ENCODE measurements at regions not wholly inside any gene's neighbourhood (a gene's known extent, or its start where the extent isn't known, plus 50 kb on each side); places are given as distances from the start of the nearest gene placed in this dataset.
"Not testable (repeated sequence)": the region's sequence is repeated elsewhere in the genome, so short reads cannot be mapped to it uniquely, and the experiment has no call there.

DNA sequence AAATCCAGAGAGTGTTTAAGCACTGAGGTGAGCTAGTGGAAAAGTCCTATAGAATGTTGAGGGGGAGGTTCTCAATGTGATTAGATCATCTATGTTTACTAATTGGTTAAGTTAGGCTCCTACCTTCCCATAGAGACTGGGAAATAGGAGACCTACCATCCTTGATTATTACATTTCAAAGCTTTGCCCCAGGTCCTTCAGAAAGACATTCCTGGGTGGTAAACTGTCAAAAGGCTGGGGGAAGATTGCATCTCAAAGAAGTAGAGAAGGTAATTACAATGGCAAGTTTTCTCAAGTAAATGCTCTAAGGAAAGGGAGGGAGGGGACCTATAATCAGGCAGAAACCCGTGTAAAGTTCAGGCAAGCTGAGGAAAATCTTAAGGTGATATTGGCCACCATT is 247.8 kb upstream of the SMIM30 start:
- ChIA-PET POLR2A (no interaction called here), CTCF (no interaction called here)
- no peaks in the 10 kb centered on the region for H3K9me3 ChIP-seq (ENCODE audit: control insufficient read depth, insufficient read depth, low read length)
- DNase-seq (ENCODE audit: low read depth, low spot score): no peak
- H3K27ac ChIP-seq (ENCODE audit: low read depth, low read length): no peak overlapping the region
- H3K27me3 ChIP-seq (ENCODE audit: control insufficient read depth, insufficient read depth, low read length): no peaks in the 10 kb centered on the region
- H3K4me3 ChIP-seq (ENCODE audit: low read depth, low read length): no peak overlapping the region
- TF ChIP-seq, protein P1, sequence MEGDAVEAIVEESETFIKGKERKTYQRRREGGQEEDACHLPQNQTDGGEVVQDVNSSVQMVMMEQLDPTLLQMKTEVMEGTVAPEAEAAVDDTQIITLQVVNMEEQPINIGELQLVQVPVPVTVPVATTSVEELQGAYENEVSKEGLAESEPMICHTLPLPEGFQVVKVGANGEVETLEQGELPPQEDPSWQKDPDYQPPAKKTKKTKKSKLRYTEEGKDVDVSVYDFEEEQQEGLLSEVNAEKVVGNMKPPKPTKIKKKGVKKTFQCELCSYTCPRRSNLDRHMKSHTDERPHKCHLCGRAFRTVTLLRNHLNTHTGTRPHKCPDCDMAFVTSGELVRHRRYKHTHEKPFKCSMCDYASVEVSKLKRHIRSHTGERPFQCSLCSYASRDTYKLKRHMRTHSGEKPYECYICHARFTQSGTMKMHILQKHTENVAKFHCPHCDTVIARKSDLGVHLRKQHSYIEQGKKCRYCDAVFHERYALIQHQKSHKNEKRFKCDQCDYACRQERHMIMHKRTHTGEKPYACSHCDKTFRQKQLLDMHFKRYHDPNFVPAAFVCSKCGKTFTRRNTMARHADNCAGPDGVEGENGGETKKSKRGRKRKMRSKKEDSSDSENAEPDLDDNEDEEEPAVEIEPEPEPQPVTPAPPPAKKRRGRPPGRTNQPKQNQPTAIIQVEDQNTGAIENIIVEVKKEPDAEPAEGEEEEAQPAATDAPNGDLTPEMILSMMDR (IDR thresholded peaks at IDR 0.05; ENCODE audit: low read depth, low read length): no peak

DNA sequence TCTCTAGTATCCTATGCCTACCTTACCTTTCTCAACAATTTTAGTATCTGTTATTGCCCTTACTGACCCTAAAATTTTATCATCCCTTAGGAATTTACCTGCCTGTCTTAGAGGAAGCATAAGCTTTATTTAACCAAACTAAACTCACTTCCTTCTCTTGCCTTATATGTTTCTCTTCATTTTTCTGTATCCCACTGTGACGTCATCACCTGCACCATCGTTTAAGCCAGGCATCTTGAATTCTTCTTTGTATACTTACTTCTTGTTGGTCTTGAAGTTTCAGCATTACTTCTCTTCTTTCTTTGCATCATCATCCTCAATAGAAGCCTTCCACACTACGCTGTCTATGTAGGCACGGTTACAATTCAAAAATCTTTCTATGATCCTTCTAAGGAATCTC is 231.0 kb upstream of the SMIM30 start:
- TF ChIP-seq, protein P1 (IDR thresholded peaks at IDR 0.05; ENCODE audit: low read depth, low read length): no peak
- Histone ChIP-seq H3K27ac (ENCODE audit: low read depth, low read length) (no peak overlapping the region), H3K27me3 (ENCODE audit: control insufficient read depth, insufficient read depth, low read length) (no peaks in the 10 kb centered on the region), H3K4me3 (ENCODE audit: low read depth, low read length) (no peak overlapping the region), H3K9me3 (ENCODE audit: control insufficient read depth, insufficient read depth, low read length) (no peaks in the 10 kb centered on the region)
- ChIA-PET POLR2A (no interaction called here), CTCF (interaction anchor here (1.2 kb wide), 1 partner anchor 190 kb away, joined by 3 read pairs; no protein-coding TSS in a partner anchor)
- no peak for DNase-seq (ENCODE audit: low read depth, low spot score)

DNA sequence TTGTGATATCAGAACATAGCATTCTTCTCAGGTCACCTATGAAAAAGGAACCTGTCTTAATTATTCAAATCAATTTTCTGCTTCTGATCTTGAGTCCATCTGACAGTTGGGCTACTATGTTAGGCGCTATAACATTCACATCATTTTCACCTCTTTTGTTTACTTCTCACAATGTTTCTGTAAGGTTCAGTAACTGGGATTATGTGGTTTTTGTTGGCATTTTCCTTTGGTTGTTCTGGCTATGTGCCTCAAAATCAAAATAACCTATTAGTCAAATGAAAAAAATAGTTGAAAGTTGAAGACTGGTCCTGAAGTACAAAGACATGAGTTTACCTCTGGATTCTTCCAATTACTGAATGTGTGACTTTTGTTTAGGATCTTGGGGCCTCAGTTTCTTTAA is 221.3 kb upstream of the SMIM30 start:
- DNase-seq (ENCODE audit: low read depth, low spot score): no peak
- Histone ChIP-seq H3K9me3 (ENCODE audit: control insufficient read depth, insufficient read depth, low read length) (no peaks in the 10 kb centered on the region), H3K27me3 (ENCODE audit: control insufficient read depth, insufficient read depth, low read length) (no peaks in the 10 kb centered on the region), H3K4me3 (ENCODE audit: low read depth, low read length) (no peak overlapping the region), H3K27ac (ENCODE audit: low read depth, low read length) (no peak overlapping the region)
- CTCF ChIA-PET: no interaction called here
- TF ChIP-seq, protein P1 (IDR thresholded peaks at IDR 0.05; ENCODE audit: low read depth, low read length): no peak
- POLR2A ChIA-PET: no interaction called here

DNA sequence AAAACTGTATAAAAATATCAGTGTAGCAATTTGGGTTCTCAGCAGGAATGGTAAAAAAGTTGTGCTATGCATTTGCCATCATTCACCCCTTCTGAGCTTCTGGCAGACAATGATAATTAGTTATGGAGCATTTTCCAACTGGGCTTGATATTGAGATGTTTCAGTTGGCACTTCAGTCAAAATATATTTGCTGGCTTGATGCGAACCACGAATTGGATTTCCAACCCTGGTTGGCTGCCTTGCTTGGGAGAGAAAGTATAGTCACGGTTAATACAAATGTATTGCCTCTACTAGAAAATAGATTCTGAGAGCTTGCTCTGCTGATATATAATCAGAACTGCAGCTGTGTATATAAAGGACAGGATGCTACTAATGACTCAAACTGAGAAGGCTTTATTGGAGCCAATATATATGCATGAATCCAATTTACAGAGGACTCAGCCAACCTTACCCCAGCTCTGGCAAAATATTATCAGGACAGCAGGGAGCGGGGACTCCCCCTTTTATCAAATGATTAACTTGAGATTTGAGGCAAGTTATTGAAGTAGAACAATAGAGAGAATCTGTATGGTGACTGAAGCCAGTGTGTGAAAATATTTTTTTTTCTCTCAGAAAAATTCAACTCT is 219.8 kb upstream of the SMIM30 start:
- H3K4me3 ChIP-seq (ENCODE audit: low read depth, low read length): no peak overlapping the region
- no peak for DNase-seq (ENCODE audit: low read depth, low spot score)
- no peaks in the 10 kb centered on the region for H3K27me3 ChIP-seq (ENCODE audit: control insufficient read depth, insufficient read depth, low read length)
- TF ChIP-seq, protein P1 (IDR thresholded peaks at IDR 0.05; ENCODE audit: low read depth, low read length): no peak
- POLR2A ChIA-PET: no interaction called here
- CTCF ChIA-PET: no interaction called here
- no peak overlapping the region for H3K27ac ChIP-seq (ENCODE audit: low read depth, low read length)
- no peaks in the 10 kb centered on the region for H3K9me3 ChIP-seq (ENCODE audit: control insufficient read depth, insufficient read depth, low read length)

DNA sequence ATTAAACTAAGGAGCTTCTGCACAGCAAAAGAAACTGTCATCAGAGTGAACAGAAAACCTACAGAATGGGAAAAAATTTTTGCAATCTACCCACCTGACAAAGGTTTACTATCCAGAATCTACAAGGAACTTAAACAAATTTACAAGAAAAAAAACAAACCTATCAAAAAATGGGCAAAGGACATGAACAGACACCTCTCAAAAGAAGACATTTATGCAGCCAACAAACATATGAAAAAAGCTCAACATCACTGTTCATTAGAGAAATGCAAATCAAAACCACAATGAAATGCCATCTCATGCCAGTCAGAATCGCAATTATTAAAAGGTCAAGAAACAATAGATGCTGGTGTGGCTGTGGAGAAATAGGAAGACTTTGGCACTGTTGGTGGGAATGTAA is 218.5 kb upstream of the SMIM30 start:
- DNase-seq (ENCODE audit: low read depth, low spot score); CTCF ChIA-PET; H3K9me3 ChIP-seq (ENCODE audit: control insufficient read depth, insufficient read depth, low read length); POLR2A ChIA-PET; H3K4me3 ChIP-seq (ENCODE audit: low read depth, low read length); H3K27ac ChIP-seq (ENCODE audit: low read depth, low read length); H3K27me3 ChIP-seq (ENCODE audit: control insufficient read depth, insufficient read depth, low read length): not testable (repeated sequence)

Measured in AG04450 (cell line).